NCI-H146 treated with DMSO at 0.1 percent for 48 hours (cell line): ENCODE measurements at regions not wholly inside any gene's neighbourhood (a gene's known extent, or its start where the extent isn't known, plus 50 kb on each side); places are given as distances from the start of the nearest gene placed in this dataset.
"Not testable (repeated sequence)": the region's sequence is repeated elsewhere in the genome, so short reads cannot be mapped to it uniquely, and the experiment has no call there.

Experiments used
- DNase-seq: peaks from one replicate; lab custom pipeline; 2025; ENCODE audit not compliant: unreplicated experiment; lab: John Stamatoyannopoulos, UW

GRCh38 chr10:3255075-3255474, 82.5 kb upstream of the PITRM1 start:
- no peak for DNase-seq

DNA sequence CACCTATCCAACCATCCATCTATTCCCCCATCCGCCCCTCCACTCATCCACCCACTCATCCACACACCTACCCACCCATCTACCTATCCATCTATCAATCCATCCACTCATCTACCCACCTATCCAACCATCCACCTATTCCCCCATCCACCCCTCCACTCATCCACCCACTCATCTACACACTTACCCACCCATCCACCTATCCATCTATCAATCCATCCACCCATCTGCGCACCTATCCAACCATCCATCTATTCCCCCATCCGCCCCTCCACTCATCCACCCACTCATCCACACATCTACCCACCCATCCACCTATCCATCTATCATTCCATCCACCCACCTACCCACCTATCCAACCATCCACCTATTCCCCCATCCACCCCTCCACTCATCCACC, 81.4 kb upstream of the PITRM1 start:
- not testable (repeated sequence) for DNase-seq

- DNase-seq, result no peak
These were observed 78.6 kb upstream of the PITRM1 start for GRCh38 chr10:3251172-3251571.

DNA sequence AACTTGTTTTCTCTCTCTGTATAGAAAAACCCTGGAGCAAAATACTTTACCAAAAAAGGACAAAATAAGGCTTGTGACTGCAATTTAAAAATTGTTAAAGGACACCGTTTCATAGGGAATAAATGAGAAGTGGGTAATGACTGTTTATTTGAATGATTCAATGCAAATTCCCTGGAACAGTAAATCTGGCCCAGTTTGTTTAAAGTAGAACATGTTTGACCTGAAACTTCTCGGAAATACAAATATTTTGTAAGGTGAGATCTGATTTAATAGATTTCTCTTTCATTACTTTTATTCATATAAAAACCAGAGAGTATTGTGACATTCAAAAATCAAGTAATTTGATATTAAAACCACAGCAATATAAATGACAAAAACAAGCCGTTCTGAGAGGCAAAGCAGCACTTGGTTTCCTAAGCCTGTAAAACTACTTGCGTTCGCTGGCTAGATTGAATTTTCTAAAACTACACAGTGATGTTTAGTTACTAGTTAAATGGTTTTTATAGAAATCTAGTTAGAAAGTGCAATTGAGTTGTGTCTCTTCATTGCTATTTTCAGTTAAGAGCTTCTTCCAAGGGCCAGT, 76.8 kb upstream of the PITRM1 start:
- DNase-seq, result no peak

GRCh38 chr10:3248526-3249306, 76.1 kb upstream of the PITRM1 start:
- peak; percentile 52 for DNase-seq

GRCh38 chr10:3245395-3245794, 72.8 kb upstream of the PITRM1 start:
- DNase-seq, result no peak

DNA sequence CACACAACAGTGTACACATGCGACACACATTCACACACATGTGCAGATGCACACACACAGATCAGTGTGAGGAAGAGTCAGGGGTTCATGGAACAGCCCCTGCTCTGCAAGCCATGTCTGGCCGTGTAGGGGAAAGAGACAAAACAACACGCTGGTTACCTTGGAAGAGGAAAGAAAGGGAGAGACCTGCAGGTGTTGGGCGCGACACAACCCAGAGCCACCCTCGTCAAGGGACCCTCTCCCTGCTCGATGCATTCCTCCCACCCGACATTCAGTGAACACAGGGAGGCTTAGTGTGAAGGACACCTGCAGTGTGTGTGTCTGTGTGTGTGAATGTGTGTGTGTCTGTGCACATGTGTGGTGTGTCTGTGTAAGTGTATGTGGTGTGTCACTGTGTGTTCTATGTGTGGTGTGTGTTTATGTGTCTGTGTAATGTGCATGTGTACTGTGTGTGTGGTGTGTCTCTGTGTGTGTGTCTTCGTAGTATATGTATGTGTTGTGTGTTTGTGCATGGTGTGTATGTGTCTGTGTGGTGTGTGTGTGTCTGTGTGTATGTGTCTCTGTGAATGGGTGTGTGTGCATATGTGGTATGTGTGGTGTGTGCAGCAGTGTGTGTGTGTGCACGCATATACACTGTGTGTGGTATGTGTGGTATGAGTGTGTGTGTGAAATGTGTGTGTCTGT, 69.5 kb upstream of the PITRM1 start:
- no peak for DNase-seq

GRCh38 chr10:3241274-3241921, 68.8 kb upstream of the PITRM1 start:
- DNase-seq, result no peak

- DNase-seq, result no peak
These were observed 67.6 kb upstream of the PITRM1 start for GRCh38 chr10:3239920-3240894.

DNA sequence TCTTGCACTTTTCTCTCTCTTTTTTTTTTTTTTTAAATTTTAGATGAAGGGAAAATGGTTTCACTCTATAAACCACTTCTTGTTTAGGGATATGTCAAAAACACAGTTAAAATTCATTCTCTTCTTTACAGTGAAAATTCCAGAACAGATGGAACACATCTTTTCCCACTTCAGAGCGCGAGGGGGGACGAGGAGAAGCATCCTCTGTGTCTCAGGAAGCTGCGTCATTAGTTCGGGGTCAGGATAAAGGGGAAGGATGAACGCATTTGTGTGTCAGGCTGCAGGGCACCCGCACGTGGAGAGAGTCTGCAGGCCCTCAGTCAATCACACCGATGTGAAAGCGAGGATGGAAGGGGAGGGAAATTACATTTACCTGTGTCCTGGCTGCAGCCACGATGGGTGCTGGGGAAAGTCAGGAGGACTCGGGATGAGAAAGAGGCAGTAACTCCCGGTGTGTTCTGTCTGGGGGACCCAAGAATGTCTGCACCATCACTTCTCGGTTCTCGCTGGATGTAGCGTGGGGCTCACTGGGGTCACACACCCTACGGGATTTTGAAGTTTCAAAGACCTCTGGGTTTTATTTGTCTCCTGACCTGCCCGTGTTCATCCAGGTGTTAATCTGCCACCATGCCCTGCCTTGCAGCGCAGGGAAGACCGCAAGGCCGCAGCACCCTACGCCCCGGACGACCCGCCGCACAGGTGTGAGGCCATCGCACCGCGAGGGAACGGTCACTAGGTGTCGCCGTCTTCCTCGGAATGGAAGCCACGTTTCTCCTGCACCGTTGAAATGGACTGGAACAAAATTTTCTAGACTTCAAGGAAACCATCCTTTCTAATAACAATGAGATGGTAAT, 66.7 kb upstream of the PITRM1 start:
- DNase-seq, result peak; percentile 64

GRCh38 chr10:3238115-3238871, 65.7 kb upstream of the PITRM1 start:
- DNase-seq, result no peak

- peak; percentile 89 for DNase-seq
These were observed 64.9 kb upstream of the PITRM1 start for GRCh38 chr10:3237530-3237929.

GRCh38 chr10:3236644-3237404, 64.2 kb upstream of the PITRM1 start:
- peak; percentile 66 for DNase-seq

DNA sequence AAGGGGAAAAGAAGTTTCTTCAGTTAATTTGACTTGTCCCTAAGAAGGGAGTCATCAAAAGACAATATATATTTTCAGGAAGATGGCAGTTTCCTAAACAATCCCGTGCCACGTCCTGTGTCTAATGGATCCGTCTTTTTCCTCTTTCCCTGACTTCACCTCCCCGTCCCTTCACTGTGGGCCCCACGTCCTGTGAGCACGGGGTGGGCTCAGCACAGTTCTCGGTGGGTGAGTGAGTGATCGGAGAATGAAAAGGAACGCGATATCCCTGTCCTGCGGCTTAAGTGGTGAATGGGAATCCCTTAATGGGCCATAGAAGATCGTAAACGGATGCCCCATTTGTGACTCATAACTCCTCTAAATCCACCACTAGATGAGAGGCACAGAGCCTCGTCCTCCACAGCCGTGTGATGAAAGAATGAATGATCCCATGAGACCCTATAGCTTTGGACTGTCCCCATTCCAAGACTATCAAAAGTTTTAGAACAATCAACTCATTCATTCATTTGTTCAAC, 63.5 kb upstream of the PITRM1 start:
- DNase-seq, result no peak

DNA sequence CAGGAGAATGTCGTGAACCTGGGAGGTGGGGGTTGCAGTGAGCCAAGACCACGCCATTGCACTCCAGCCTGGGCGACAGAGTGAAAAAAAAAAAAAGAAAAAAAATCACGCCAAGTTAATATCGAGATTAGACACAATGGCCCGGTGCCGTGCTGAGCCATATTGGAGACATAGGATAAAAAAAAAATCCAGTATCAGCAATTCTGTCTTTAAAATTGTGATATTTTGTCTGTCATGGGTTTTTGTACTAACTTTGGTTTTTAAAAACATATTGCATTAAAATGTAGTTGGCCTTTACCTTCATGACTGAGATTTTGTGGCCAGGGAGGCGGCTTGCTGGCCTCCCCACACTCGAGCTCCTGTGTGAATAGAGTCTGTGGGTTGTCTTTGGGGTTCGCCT, 62.8 kb upstream of the PITRM1 start:
- DNase-seq, result no peak

GRCh38 chr10:3233486-3233990, 61.0 kb upstream of the PITRM1 start:
- peak; percentile 34 for DNase-seq

DNA sequence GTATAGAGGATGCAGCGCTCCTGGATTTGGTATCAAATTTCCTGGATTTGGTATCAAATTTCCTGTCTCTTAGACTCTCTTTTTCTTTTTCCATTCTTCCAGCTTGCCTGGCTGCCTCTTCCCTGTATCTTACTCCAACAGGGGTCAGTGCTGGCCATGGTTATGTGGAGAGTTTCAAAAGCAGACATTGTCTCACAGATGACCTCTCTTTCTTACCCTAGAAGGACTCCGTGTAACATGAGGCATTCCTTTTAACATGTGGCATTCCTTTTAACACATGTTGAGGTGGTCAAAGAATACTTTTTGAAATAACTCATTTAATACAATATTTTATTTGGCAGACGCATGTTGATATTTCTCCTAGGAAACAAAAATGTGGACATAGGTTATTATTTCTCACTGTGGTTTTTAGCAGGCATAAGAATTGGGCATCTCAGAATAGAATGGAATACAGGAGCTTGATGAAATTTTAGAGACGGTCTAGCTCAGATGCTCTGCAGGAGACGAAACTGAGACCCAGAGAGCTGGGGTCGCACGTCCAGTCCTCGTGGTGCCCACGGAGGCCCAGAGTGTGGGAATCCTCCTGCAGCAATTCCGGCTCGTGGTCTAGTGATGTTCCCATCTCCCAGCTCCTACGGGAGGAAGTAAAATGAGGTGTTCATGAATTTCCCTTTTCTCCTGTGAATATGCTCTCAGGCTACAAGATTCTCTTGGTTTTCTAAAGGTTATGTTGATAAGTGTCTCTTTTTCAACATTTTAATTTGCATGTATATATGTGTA, 59.6 kb upstream of the PITRM1 start:
- no peak for DNase-seq
